ENCODE measurements at regions not wholly inside any gene's neighbourhood (a gene's known extent, or its start where the extent isn't known, plus 50 kb on each side); places are given as distances from the start of the nearest gene placed in this dataset.

GRCh38 chr3:176848431-176849214 lies 348.7 kb downstream of the TBL1XR1 start:
- no peaks in the 10 kb centered on the region for H3K79me2 ChIP-seq
- H3K4me1 ChIP-seq, result no peaks in the 10 kb centered on the region
- TF ChIP-seq, protein P1, sequence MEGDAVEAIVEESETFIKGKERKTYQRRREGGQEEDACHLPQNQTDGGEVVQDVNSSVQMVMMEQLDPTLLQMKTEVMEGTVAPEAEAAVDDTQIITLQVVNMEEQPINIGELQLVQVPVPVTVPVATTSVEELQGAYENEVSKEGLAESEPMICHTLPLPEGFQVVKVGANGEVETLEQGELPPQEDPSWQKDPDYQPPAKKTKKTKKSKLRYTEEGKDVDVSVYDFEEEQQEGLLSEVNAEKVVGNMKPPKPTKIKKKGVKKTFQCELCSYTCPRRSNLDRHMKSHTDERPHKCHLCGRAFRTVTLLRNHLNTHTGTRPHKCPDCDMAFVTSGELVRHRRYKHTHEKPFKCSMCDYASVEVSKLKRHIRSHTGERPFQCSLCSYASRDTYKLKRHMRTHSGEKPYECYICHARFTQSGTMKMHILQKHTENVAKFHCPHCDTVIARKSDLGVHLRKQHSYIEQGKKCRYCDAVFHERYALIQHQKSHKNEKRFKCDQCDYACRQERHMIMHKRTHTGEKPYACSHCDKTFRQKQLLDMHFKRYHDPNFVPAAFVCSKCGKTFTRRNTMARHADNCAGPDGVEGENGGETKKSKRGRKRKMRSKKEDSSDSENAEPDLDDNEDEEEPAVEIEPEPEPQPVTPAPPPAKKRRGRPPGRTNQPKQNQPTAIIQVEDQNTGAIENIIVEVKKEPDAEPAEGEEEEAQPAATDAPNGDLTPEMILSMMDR (IDR thresholded peaks at IDR 0.05), result no peak
- no peak overlapping the region for H3K9ac ChIP-seq
- no peak overlapping the region for H2AFZ ChIP-seq
- H3K36me3 ChIP-seq (ENCODE audit: control insufficient read depth, insufficient read depth, low read length), result no peaks in the 10 kb centered on the region
- H3K27ac ChIP-seq, result no peak overlapping the region
- no peak overlapping the region for H3K4me3 ChIP-seq (ENCODE audit: low read depth, low read length)
- H3K27me3 ChIP-seq (ENCODE audit: control insufficient read depth, insufficient read depth, low read length), result no peaks in the 10 kb centered on the region
- H3K9me3 ChIP-seq (ENCODE audit: control insufficient read depth, low read length), result no peaks in the 10 kb centered on the region
- no peak overlapping the region for H3K4me2 ChIP-seq (ENCODE audit: low read length)

GRCh38 chr3:176842914-176843313 lies 354.4 kb downstream of the TBL1XR1 start:
- TF ChIP-seq, protein P1 (IDR thresholded peaks at IDR 0.05), result no peak

GRCh38 chr3:176840641-176841286 lies 356.5 kb downstream of the TBL1XR1 start:
- Histone ChIP-seq H3K79me2 (no peaks in the 10 kb centered on the region), H3K27ac (no peak overlapping the region)
- TF ChIP-seq, protein P1 (IDR thresholded peaks at IDR 0.05), result no peak

More at GRCh38 chr3:176842914-176843313, 354.4 kb downstream of the TBL1XR1 start:
- no peaks in the 10 kb centered on the region for H3K79me2 ChIP-seq
- H3K36me3 ChIP-seq (ENCODE audit: control insufficient read depth, insufficient read depth, low read length), result no peaks in the 10 kb centered on the region
- H3K9ac ChIP-seq, result no peak overlapping the region
- no peak overlapping the region for H2AFZ ChIP-seq
- no peaks in the 10 kb centered on the region for H3K4me1 ChIP-seq
- no peak overlapping the region for H3K4me3 ChIP-seq (ENCODE audit: low read depth, low read length)
- no peak overlapping the region for H3K4me2 ChIP-seq (ENCODE audit: low read length)
- H3K27me3 ChIP-seq (ENCODE audit: control insufficient read depth, insufficient read depth, low read length), result no peaks in the 10 kb centered on the region
- no peak overlapping the region for H3K27ac ChIP-seq
- no peaks in the 10 kb centered on the region for H3K9me3 ChIP-seq (ENCODE audit: control insufficient read depth, low read length)

GRCh38 chr3:176839901-176840300 lies 357.4 kb downstream of the TBL1XR1 start:
- Histone ChIP-seq H3K9ac (no peak overlapping the region), H3K4me2 (ENCODE audit: low read length) (no peak overlapping the region)
- TF ChIP-seq, protein P1 (IDR thresholded peaks at IDR 0.05), result no peak

More at GRCh38 chr3:176840641-176841286, 356.5 kb downstream of the TBL1XR1 start:
- no peak overlapping the region for H3K4me2 ChIP-seq (ENCODE audit: low read length)
- no peaks in the 10 kb centered on the region for H3K36me3 ChIP-seq (ENCODE audit: control insufficient read depth, insufficient read depth, low read length)
- no peak overlapping the region for H2AFZ ChIP-seq
- H3K9me3 ChIP-seq (ENCODE audit: control insufficient read depth, low read length), result no peaks in the 10 kb centered on the region
- no peaks in the 10 kb centered on the region for H3K27me3 ChIP-seq (ENCODE audit: control insufficient read depth, insufficient read depth, low read length)
- no peak overlapping the region for H3K9ac ChIP-seq
- H3K4me3 ChIP-seq (ENCODE audit: low read depth, low read length), result no peak overlapping the region
- no peaks in the 10 kb centered on the region for H3K4me1 ChIP-seq

More at GRCh38 chr3:176839901-176840300, 357.4 kb downstream of the TBL1XR1 start:
- H2AFZ ChIP-seq, result no peak overlapping the region
- no peaks in the 10 kb centered on the region for H3K4me1 ChIP-seq
- no peak overlapping the region for H3K27ac ChIP-seq
- H3K27me3 ChIP-seq (ENCODE audit: control insufficient read depth, insufficient read depth, low read length), result no peaks in the 10 kb centered on the region
- H3K4me3 ChIP-seq (ENCODE audit: low read depth, low read length), result no peak overlapping the region
- no peaks in the 10 kb centered on the region for H3K9me3 ChIP-seq (ENCODE audit: control insufficient read depth, low read length)
- no peaks in the 10 kb centered on the region for H3K36me3 ChIP-seq (ENCODE audit: control insufficient read depth, insufficient read depth, low read length)
- no peaks in the 10 kb centered on the region for H3K79me2 ChIP-seq

All from parathyroid adenoma (tissue), 2 donors.